HAP-1 (cell line): ENCODE measurements at regions not wholly inside any gene's neighbourhood (a gene's known extent, or its start where the extent isn't known, plus 50 kb on each side); places are given as distances from the start of the nearest gene placed in this dataset.
"Not testable (repeated sequence)": the region's sequence is repeated elsewhere in the genome, so short reads cannot be mapped to it uniquely, and the experiment has no call there.

Experiments used
- DNase-seq, 2 experiments: peaks; one replicate each; pipeline ENCODE4 v3.0.0-alpha.2; 2016 to 2020; ENCODE audit warnings: low spot score in 2 of 2
- H3K27me3 ChIP-seq: fragments of 250-450 bp; sonication (Bioruptor Pico); 2 replicates; pipeline ENCODE4 v1.5.1; 2020; ENCODE audit warnings: low read depth, mild to moderate bottlenecking, moderate library complexity
- H3K36me3 ChIP-seq: fragments of 250-450 bp; sonication (Bioruptor Pico); replicated peaks from 2 replicates; pipeline ENCODE4 v1.5.1; 2020; ENCODE audit warnings: mild to moderate bottlenecking
- H3K4me1 ChIP-seq: fragments of 250-450 bp; sonication (Bioruptor Pico); 2 replicates; pipeline ENCODE4 v1.5.1; 2020; ENCODE audit warnings: mild to moderate bottlenecking
- H3K4me3 ChIP-seq: fragments of 250-450 bp; sonication (Bioruptor Pico); 2 replicates; pipeline ENCODE4 v1.5.1; 2020; ENCODE audit warnings: mild to moderate bottlenecking, moderate library complexity
- H3K9me3 ChIP-seq: fragments of 250-450 bp; sonication (Bioruptor Pico); 2 replicates; pipeline ENCODE4 v1.5.1; 2020; ENCODE audit warnings: mild to moderate bottlenecking, moderate library complexity
- in situ Hi-C: fragments of 300-500 bp; cut with MboI; formaldehyde crosslinking; loops from 3 replicates; pipeline ENCODE4 v1.14.3; 2020; ENCODE audit warnings: low sequenced_read_pairs, inconsistent platforms, mixed read lengths

- in situ Hi-C loops, result no loop called here
These were observed 489.6 kb upstream of the MIR17HG start for GRCh38 chr13:90857921-90858320.

GRCh38 chr13:90866006-90866405, 481.5 kb upstream of the MIR17HG start:
- in situ Hi-C loops, result no loop called here
- Histone ChIP-seq H3K4me3 (no peak overlapping the region), H3K4me1 (no peaks in the 10 kb centered on the region), H3K9me3 (no peaks in the 10 kb centered on the region), H3K27me3 (no peaks in the 10 kb centered on the region), H3K36me3 (no peaks in the 10 kb centered on the region)
- DNase-seq, result no peak

More at GRCh38 chr13:90857921-90858320, 489.6 kb upstream of the MIR17HG start:
- H3K4me3 ChIP-seq, result no peak overlapping the region
- H3K4me1 ChIP-seq, result no peaks in the 10 kb centered on the region
- H3K27me3 ChIP-seq, result no peaks in the 10 kb centered on the region; the same call in 1 of the 2 replicates
- no peak for DNase-seq
- no peaks in the 10 kb centered on the region for H3K9me3 ChIP-seq
- H3K36me3 ChIP-seq, result no peaks in the 10 kb centered on the region

DNA sequence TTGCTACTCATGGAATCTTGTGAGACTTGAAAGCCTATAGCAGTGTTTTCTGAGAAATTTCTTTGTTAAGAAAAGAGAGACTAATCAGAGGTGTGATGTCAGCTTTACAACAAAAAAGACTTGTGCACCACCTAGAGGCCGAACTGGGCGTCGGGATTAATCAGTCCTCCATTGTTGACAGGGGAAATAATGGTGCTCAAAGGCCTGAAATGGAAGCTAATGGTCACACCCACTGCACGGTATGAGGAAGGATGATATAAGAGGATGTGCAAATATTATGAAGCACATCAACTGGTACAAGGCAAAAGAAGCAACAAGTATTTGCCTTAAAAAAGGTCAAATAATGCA, 480.2 kb upstream of the MIR17HG start:
- Histone ChIP-seq H3K27me3 (no peaks in the 10 kb centered on the region), H3K9me3 (no peaks in the 10 kb centered on the region), H3K4me1 (no peaks in the 10 kb centered on the region), H3K4me3 (no peak overlapping the region), H3K36me3 (no peaks in the 10 kb centered on the region)
- DNase-seq, result peak; percentile 58 to 77
- in situ Hi-C loops, result no loop called here

- Histone ChIP-seq H3K4me1 (no peaks in the 10 kb centered on the region), H3K36me3 (no peaks in the 10 kb centered on the region), H3K9me3 (no peaks in the 10 kb centered on the region), H3K27me3 (no peaks in the 10 kb centered on the region), H3K4me3 (no peak overlapping the region)
- in situ Hi-C loops, result no loop called here
- DNase-seq, result peak; percentile 32 to 41
These were observed 479.1 kb upstream of the MIR17HG start for GRCh38 chr13:90868321-90868920.

- no peaks in the 10 kb centered on the region for H3K27me3 ChIP-seq
- no peaks in the 10 kb centered on the region for H3K4me1 ChIP-seq
- no peaks in the 10 kb centered on the region for H3K36me3 ChIP-seq
- no peak for DNase-seq
- no peak overlapping the region for H3K4me3 ChIP-seq
- H3K9me3 ChIP-seq, result no peaks in the 10 kb centered on the region
- in situ Hi-C loops, result no loop called here
These were observed 477.9 kb upstream of the MIR17HG start for GRCh38 chr13:90869580-90869979.

GRCh38 chr13:90872491-90873025, 474.9 kb upstream of the MIR17HG start:
- Histone ChIP-seq H3K4me1 (no peaks in the 10 kb centered on the region), H3K27me3 (no peaks in the 10 kb centered on the region), H3K4me3 (no peak overlapping the region), H3K9me3 (no peaks in the 10 kb centered on the region), H3K36me3 (no peaks in the 10 kb centered on the region)
- in situ Hi-C loops, result no loop called here
- DNase-seq, result no peak

GRCh38 chr13:90880790-90881189, 466.7 kb upstream of the MIR17HG start:
- in situ Hi-C loops, result no loop called here
- H3K36me3 ChIP-seq, result no peaks in the 10 kb centered on the region

DNA sequence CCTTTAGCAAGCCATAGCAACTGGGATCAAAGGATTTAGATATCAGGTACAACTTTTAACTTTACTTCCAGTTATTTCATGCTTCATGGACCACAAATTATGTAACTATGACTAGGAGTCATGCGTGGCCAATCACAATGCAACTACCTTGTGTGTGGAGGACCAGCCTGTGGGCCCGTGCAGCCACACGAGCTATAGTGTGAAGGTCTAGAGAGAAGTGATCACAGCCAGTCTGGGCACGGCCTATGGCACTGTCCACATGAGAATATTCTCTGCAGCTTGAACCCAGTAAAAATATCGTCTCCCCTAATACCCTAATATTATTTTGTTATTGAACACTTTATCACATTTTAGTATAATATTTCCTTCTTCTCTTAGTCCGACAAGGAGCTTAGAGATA, 464.9 kb upstream of the MIR17HG start:
- no peak for DNase-seq
- Histone ChIP-seq H3K27me3 (no peaks in the 10 kb centered on the region), H3K4me3 (no peak overlapping the region), H3K9me3 (no peaks in the 10 kb centered on the region), H3K36me3 (no peaks in the 10 kb centered on the region), H3K4me1 (no peaks in the 10 kb centered on the region)
- in situ Hi-C loops, result no loop called here

More at GRCh38 chr13:90880790-90881189, 466.7 kb upstream of the MIR17HG start:
- Histone ChIP-seq H3K4me1 (no peaks in the 10 kb centered on the region), H3K9me3 (no peaks in the 10 kb centered on the region), H3K27me3 (no peaks in the 10 kb centered on the region), H3K4me3 (no peak overlapping the region)
- no peak for DNase-seq

- no peaks in the 10 kb centered on the region for H3K9me3 ChIP-seq
- no peaks in the 10 kb centered on the region for H3K4me1 ChIP-seq
- no peak for DNase-seq
- no peak overlapping the region for H3K4me3 ChIP-seq
- H3K27me3 ChIP-seq, result no peaks in the 10 kb centered on the region
- H3K36me3 ChIP-seq, result no peaks in the 10 kb centered on the region
- in situ Hi-C loops, result no loop called here
These were observed 463.9 kb upstream of the MIR17HG start for GRCh38 chr13:90883592-90883991.

DNA sequence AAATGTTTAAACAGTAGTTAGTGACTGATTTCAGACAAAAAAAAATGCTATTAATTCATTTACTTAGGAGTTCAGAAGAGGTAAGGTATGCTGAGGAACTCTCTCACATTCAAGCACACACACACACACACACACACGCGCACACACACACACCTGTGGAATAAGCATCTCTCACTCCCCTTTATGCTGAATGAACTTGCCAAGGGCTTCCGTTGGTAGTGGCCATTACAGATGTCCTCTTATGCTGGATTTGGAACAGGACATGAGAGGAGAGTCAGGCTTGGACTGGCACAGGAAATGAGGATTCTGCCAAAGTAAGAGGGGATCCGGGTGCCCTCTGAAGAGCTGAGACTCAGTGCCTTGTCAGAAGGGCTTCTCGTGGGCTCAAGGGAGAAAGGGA, 463.4 kb upstream of the MIR17HG start:
- Histone ChIP-seq H3K36me3 (no peaks in the 10 kb centered on the region), H3K27me3 (no peaks in the 10 kb centered on the region), H3K4me1 (no peaks in the 10 kb centered on the region), H3K9me3 (no peaks in the 10 kb centered on the region), H3K4me3 (no peak overlapping the region)
- in situ Hi-C loops, result no loop called here
- DNase-seq, result no peak

DNA sequence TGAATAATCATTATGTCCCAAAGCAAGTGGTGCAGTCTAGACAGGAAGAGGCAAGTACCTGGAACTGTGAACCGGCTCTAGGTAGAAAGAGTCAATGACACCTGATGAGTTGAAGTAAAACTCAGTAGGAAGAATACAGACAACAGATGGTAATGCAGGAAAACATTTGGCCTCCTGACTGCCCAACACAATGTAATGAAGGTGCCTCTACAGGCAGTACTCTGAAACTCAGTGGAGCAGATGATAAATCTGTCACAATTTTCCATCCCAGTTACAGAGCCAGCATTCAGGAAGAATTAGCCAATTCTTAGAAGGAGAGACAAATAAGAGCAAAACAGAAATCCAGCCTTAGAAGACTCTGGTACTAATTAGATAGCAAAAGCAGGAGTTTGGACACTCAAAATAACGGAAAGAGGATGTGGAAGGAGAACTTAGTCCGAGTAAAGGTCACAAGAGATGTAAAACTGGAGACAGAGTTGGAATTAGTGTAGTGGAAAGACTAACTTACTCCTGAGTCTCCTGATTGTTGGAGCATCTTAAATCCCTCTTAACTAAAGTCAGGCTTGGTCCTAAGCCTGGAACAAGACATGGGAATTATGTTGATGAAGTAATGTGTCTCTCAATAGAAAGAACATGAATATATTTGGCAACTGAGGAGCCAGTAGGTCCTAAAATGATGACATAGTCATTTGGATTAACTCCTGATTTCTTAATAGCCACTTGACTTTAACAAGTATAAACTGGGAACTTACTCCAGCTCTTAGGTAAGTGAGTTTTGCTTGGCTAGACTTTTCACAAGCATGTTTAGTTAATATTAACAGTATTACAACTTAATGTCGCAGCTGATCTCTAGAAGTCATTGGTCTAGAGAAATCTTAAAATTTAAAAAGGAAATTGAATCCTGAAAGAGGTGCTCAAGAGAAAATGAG, 457.3 kb upstream of the MIR17HG start:
- no peak overlapping the region for H3K4me3 ChIP-seq
- H3K9me3 ChIP-seq, result no peaks in the 10 kb centered on the region
- H3K27me3 ChIP-seq, result no peaks in the 10 kb centered on the region
- in situ Hi-C loops, result no loop called here
- H3K36me3 ChIP-seq, result no peaks in the 10 kb centered on the region
- DNase-seq, result no peak
- H3K4me1 ChIP-seq, result no peaks in the 10 kb centered on the region

DNA sequence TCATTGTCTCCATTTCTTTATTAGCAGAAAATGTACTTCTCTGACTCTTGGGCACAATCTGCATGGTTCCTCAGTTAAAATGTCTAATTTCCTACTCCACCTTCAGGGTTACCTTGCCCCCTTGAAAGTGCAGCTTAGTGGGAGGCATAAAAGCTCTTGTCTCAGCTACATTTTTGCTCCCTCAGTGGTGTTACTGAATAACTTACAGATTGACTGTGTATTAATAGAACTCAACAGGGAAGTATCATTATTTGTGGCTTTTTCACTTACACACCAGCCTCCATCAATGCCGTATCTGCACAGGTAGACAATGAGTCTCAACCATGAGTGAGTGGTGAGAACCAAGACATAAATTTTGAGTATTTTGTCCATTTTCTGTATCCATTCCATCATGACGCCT, 456.2 kb upstream of the MIR17HG start:
- H3K9me3 ChIP-seq, result no peaks in the 10 kb centered on the region
- no peak for DNase-seq
- no peaks in the 10 kb centered on the region for H3K4me1 ChIP-seq
- H3K4me3 ChIP-seq, result no peak overlapping the region
- no peaks in the 10 kb centered on the region for H3K36me3 ChIP-seq
- H3K27me3 ChIP-seq, result no peaks in the 10 kb centered on the region
- in situ Hi-C loops, result no loop called here

- H3K27me3 ChIP-seq, H3K4me1 ChIP-seq, H3K4me3 ChIP-seq, H3K9me3 ChIP-seq, H3K36me3 ChIP-seq, DNase-seq, in situ Hi-C loops: not testable (repeated sequence)
These were observed 454.3 kb upstream of the MIR17HG start for GRCh38 chr13:90893199-90893598.

DNA sequence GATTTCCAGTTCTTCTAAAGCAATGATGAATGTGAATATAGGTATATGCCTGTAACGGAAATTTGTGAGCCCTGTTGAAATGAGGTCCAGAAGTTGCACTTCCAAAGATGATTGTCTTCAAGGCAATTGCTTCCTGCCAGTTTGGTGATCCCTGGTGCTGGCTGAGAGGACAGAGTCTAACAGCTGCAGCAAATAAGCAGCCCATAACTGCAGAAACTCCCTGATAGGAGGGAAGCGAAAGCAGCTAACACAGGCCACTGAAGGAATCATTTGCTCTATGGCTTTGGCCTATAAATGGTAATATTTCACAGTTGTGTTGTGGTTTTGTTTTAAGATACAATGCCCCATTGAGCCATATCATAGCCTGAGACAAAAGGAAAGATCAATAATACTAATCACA, 451.5 kb upstream of the MIR17HG start:
- Histone ChIP-seq H3K27me3 (no peaks in the 10 kb centered on the region), H3K36me3 (no peaks in the 10 kb centered on the region), H3K9me3 (no peaks in the 10 kb centered on the region), H3K4me1 (no peaks in the 10 kb centered on the region), H3K4me3 (no peak overlapping the region)
- in situ Hi-C loops, result no loop called here
- no peak for DNase-seq
